Stomach (tissue), 8 donors: ENCODE measurements at regions not wholly inside any gene's neighbourhood (a gene's known extent, or its start where the extent isn't known, plus 50 kb on each side); places are given as distances from the start of the nearest gene placed in this dataset.

Experiments used
- DNase-seq, 2 donors: peaks; one replicate each; pipeline versions ENCODE4 v3.0.0 to v3.0.0-alpha.2; 2013 to 2019
- H3K27ac ChIP-seq, 5 donors: fragments of 200-600 bp in 4 of 5; sonication (generic) in 4 of 5; one replicate each; pipeline ENCODE4 v1.5.1; 2013 to 2019; ENCODE audit warnings: mild to moderate bottlenecking in 1 of 5, moderate library complexity in 1 of 5
- H3K27me3 ChIP-seq, 3 donors: fragments of 200-600 bp; sonication (generic); one replicate each; pipeline ENCODE4 v1.5.1; 2017 to 2019; ENCODE audit warnings: mixed run types in 1 of 3
- H3K36me3 ChIP-seq, 4 donors: fragments of 200-600 bp; sonication (generic); 1 replicate in 3 of 4; 2 replicates in 1 of 4; pipeline ENCODE4 v1.5.1; 2016 to 2019
- H3K4me1 ChIP-seq, 4 donors: fragments of 200-600 bp; sonication (generic); one replicate each; pipeline ENCODE4 v1.5.1; 2016 to 2019
- H3K4me3 ChIP-seq, 4 donors: fragments of 200-600 bp; sonication (generic) in 3 of 4; one replicate each; pipeline ENCODE4 v1.5.1; 2016 to 2019; ENCODE audit warnings: mild to moderate bottlenecking in 1 of 4
- H3K9me3 ChIP-seq, 4 donors: fragments of 200-600 bp; sonication (generic); one replicate each; pipeline ENCODE4 v1.5.1; 2016 to 2019
- EP300 ChIP-seq: sonication (generic); formaldehyde crosslinking; IDR thresholded peaks from one replicate; pipeline ENCODE4 v1.6.1; 2017; ENCODE audit warnings: antibody characterized with exemption
- POLR2A ChIP-seq, 4 donors: fragments of 450-650 bp; IDR thresholded peaks; one replicate each; pipeline ENCODE4 v1.6.1; 2016; ENCODE audit warnings: antibody characterized with exemption in 4 of 4, control low read depth in 2 of 4, mild to moderate bottlenecking in 1 of 4, moderate library complexity in 1 of 4
- POLR2AphosphoS5 ChIP-seq, 3 donors: sonication (generic); formaldehyde crosslinking; IDR thresholded peaks; one replicate each; pipeline ENCODE4 v1.6.1; 2016; ENCODE audit warnings: antibody characterized with exemption in 3 of 3
- WGBS, 5 donors: extraction: QIAGEN DNeasy Blood & Tissue Kit in 3 of 5; methylation state at CpG; one replicate each; pipeline versions ENCODE4 v1.1.5 to v1.1.7; 2013 to 2018; 5-methylcytosine and 5-hydroxymethylcytosine counted together
- intact Hi-C: fragments of 100-400 bp; cut with DNase I; formaldehyde crosslinking; loops from one replicate; pipeline ENCODE4 v1.15.1; 2023; ENCODE audit warnings: low total_unique reads
- TF ChIP-seq, protein P1 (sequence below), 7 experiments: fragments of 450-650 bp in 4 of 7; fragments of 200-600 bp in 3 of 7; sonication (generic) in 3 of 7; IDR thresholded peaks; one replicate each; pipeline ENCODE4 v1.5.1; 2016 to 2019; ENCODE audit warnings: antibody characterized with exemption in 7 of 7, control low read depth in 2 of 7, mild to moderate bottlenecking in 1 of 7
- donor health status: healthy with polysubstance abuse.
- donor health status: Bipolar disorder and iron deficiency.
- donor health status: healthy.

DNA sequence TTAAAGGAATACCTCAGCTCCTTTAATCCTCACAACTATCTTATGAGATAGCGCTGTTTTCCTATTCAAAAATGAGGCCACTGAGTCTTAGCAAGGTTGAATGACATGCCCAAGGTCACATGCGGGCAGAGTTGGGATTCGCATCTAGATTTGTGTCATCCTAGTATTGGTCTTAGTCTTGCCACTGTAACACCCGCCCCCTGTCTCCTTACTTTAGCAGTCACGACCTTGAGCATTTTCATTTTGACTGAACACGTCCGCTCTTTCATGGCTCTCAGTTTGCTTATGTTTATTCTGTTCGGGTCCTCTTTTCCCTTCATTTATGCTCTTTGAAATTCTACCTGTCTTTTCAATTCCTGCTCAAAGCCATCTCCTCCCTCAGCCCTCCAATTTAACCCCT is 112.5 kb upstream of the CADPS start:
- H3K27me3 ChIP-seq = no peaks in the 10 kb centered on the region
- intact Hi-C loops = no loop called here
- no peak for TF ChIP-seq EP300
- TF ChIP-seq POLR2AphosphoS5 (IDR thresholded peaks at IDR 0.05) = no peak
- WGBS, 5 donors = 65 to 85% (median 80%) methylated on average over 8 of the region's 8 CpGs
- H3K27ac ChIP-seq = no peak overlapping the region
- DNase-seq = no peak
- H3K36me3 ChIP-seq = no peaks in the 10 kb centered on the region
- H3K9me3 ChIP-seq = no peaks in the 10 kb centered on the region
- no peaks in the 10 kb centered on the region for H3K4me1 ChIP-seq
- H3K4me3 ChIP-seq = no peak overlapping the region

DNA sequence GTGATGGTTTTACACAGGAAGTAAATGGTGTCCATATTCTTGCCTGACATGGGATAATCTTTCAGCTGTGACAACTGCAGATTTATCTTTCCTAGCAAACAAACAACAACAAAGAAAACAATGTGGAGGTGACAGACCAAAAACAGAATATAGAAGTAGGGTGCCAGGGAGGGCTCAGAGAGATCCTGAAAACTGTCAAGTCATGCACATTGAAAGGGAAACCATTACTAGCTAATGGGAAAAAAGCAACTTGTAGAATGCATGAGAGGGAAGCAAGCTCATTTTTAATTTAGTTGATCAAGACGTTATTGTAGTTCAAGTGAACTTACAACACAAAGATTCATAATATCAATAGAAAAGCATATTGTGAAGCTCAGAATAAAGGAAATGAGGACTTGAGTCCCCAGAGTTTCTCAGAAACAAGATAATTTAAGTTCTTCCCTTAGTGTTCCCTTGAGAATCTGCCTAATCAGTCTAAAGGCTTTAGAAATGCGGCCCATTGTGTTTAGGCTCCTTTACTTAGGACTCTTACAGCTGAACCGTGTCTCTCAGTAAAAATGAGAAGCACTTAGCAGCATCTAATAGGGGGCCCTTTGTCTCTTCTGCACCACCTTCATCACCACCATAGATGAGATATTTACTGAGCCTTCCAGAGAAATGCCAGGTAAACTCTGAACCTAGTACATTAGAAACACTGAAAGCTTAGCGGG is 115.6 kb upstream of the CADPS start:
- intact Hi-C loops = no loop called here
- Histone ChIP-seq H3K4me3 (no peak overlapping the region), H3K4me1 (no peaks in the 10 kb centered on the region), H3K27me3 (no peaks in the 10 kb centered on the region), H3K36me3 (no peaks in the 10 kb centered on the region), H3K9me3 (no peaks in the 10 kb centered on the region), H3K27ac (no peak overlapping the region)
- TF ChIP-seq EP300 (no peak), POLR2A (IDR thresholded peaks at IDR 0.05) (no peak)
- WGBS, 5 donors = 63 to 79% (median 67%) methylated on average over 4 of the region's 4 CpGs
- no peak for DNase-seq

DNA sequence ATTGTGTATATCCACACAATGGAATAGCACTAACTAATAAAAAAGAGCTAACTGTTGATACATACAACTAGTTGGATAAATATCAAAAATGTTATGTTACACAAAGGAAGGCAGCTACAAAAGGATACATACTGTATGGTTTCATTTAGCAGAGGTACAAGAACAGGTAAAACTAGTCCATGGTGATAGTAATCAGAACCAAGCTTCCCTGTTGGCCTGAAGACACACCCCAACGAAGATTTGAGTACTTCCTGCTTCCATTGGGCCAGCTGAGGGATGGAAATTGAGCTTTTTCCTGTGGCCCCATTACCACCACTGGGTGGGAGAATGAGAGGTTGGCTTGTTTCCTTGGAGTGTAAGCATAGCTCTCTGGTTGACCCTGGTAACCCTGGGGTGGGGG is 117.3 kb upstream of the CADPS start:
- TF ChIP-seq, protein P1, sequence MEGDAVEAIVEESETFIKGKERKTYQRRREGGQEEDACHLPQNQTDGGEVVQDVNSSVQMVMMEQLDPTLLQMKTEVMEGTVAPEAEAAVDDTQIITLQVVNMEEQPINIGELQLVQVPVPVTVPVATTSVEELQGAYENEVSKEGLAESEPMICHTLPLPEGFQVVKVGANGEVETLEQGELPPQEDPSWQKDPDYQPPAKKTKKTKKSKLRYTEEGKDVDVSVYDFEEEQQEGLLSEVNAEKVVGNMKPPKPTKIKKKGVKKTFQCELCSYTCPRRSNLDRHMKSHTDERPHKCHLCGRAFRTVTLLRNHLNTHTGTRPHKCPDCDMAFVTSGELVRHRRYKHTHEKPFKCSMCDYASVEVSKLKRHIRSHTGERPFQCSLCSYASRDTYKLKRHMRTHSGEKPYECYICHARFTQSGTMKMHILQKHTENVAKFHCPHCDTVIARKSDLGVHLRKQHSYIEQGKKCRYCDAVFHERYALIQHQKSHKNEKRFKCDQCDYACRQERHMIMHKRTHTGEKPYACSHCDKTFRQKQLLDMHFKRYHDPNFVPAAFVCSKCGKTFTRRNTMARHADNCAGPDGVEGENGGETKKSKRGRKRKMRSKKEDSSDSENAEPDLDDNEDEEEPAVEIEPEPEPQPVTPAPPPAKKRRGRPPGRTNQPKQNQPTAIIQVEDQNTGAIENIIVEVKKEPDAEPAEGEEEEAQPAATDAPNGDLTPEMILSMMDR (IDR thresholded peaks at IDR 0.05) = no peak
- TF ChIP-seq EP300 (no peak), POLR2AphosphoS5 (IDR thresholded peaks at IDR 0.05) (no peak), POLR2A (IDR thresholded peaks at IDR 0.05) (no peak)
- no peak for DNase-seq
- Histone ChIP-seq H3K36me3 (no peaks in the 10 kb centered on the region), H3K9me3 (no peaks in the 10 kb centered on the region), H3K27ac (no peak overlapping the region), H3K4me1 (no peaks in the 10 kb centered on the region), H3K27me3 (no peaks in the 10 kb centered on the region), H3K4me3 (no peak overlapping the region)
- WGBS, 5 donors = 23 to 41% (median 31%) methylated on average over 1 of the region's 1 CpG
- intact Hi-C loops = no loop called here

- H3K27me3 ChIP-seq = no peaks in the 10 kb centered on the region
- H3K9me3 ChIP-seq = no peaks in the 10 kb centered on the region
- TF ChIP-seq POLR2AphosphoS5 (IDR thresholded peaks at IDR 0.05) = no peak
- TF ChIP-seq POLR2A (IDR thresholded peaks at IDR 0.05) = no peak
- TF ChIP-seq EP300 = no peak
- TF ChIP-seq, protein P1 (IDR thresholded peaks at IDR 0.05) = no peak
- WGBS, 5 donors = 61 to 74% (median 69%) methylated on average over 3 of the region's 3 CpGs
- DNase-seq = no peak
- no peaks in the 10 kb centered on the region for H3K36me3 ChIP-seq
- H3K4me1 ChIP-seq = no peaks in the 10 kb centered on the region
- intact Hi-C loops = no loop called here
- H3K27ac ChIP-seq = no peak overlapping the region
- no peak overlapping the region for H3K4me3 ChIP-seq
Observed at GRCh38 chr3:62995119-62995518, 119.9 kb upstream of the CADPS start.

DNA sequence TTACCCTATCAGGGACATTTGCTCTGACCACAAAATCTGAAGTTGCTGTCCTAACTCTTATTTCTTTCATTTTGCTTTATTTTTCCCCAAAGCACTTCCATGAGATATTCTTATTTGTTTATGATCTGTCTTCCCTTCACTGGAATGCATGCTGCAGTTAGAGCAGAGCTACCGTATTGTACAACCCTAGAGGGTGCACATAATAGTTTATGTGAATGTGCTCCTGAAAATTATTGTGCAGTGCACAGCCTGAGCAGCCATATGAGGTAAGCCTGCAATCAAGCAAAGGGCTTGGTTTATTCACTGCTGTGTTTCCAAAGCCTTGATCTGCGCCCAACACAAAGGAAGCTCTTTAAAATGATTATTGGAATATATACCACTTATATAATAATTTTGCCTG is 120.3 kb upstream of the CADPS start:
- no peak for DNase-seq
- WGBS, 5 donors = 70 to 88% (median 80%) methylated on average over 2 of the region's 2 CpGs
- H3K27ac ChIP-seq = no peak overlapping the region
- H3K27me3 ChIP-seq = no peaks in the 10 kb centered on the region
- H3K4me3 ChIP-seq = no peak overlapping the region
- no peak for TF ChIP-seq POLR2AphosphoS5 (IDR thresholded peaks at IDR 0.05)
- TF ChIP-seq, protein P1 (IDR thresholded peaks at IDR 0.05) = no peak
- no peaks in the 10 kb centered on the region for H3K4me1 ChIP-seq
- intact Hi-C loops = no loop called here
- no peaks in the 10 kb centered on the region for H3K36me3 ChIP-seq
- no peaks in the 10 kb centered on the region for H3K9me3 ChIP-seq
